HG03439 (cell line): ENCODE measurements at regions not wholly inside any gene's neighbourhood (a gene's known extent, or its start where the extent isn't known, plus 50 kb on each side); places are given as distances from the start of the nearest gene placed in this dataset.
"Not testable (repeated sequence)": the region's sequence is repeated elsewhere in the genome, so short reads cannot be mapped to it uniquely, and the experiment has no call there.

Experiments used
- ATAC-seq: cut with Tn5 transposase; IDR thresholded peaks from one replicate; pipeline ENCODE4 v1.9.1; 2021; ENCODE audit warnings: mild to moderate bottlenecking, moderate library complexity; ENCODE audit not compliant: unreplicated experiment

- no peak for ATAC-seq
Observed at GRCh38 chr5:93235761-93236160, 345.3 kb downstream of the NR2F1-AS1 start.

GRCh38 chr5:93226202-93226735 lies 354.8 kb downstream of the NR2F1-AS1 start:
- ATAC-seq: no peak

- no peak for ATAC-seq
Observed at GRCh38 chr5:93225748-93226147, 355.3 kb downstream of the NR2F1-AS1 start.

- no peak for ATAC-seq
Observed at GRCh38 chr5:93224624-93225023, 356.4 kb downstream of the NR2F1-AS1 start.

GRCh38 chr5:93221773-93222172 lies 359.2 kb downstream of the NR2F1-AS1 start:
- ATAC-seq: no peak

- ATAC-seq: no peak
Observed at GRCh38 chr5:93220431-93220830, 360.6 kb downstream of the NR2F1-AS1 start.

GRCh38 chr5:93219641-93220145 lies 361.3 kb downstream of the NR2F1-AS1 start:
- no peak for ATAC-seq

GRCh38 chr5:93213111-93213794 lies 367.8 kb downstream of the NR2F1-AS1 start:
- not testable (repeated sequence) for ATAC-seq

GRCh38 chr5:93209476-93209875 lies 371.5 kb downstream of the NR2F1-AS1 start:
- no peak for ATAC-seq

GRCh38 chr5:93208141-93208751 lies 372.8 kb downstream of the NR2F1-AS1 start:
- ATAC-seq: no peak

- no peak for ATAC-seq
Observed at GRCh38 chr5:93206203-93206602, 374.8 kb downstream of the NR2F1-AS1 start.

GRCh38 chr5:93201061-93201460 lies 380.0 kb downstream of the NR2F1-AS1 start:
- no peak for ATAC-seq

- ATAC-seq: no peak
Observed at GRCh38 chr5:93196986-93197385, 384.0 kb downstream of the NR2F1-AS1 start.

GRCh38 chr5:93193431-93194347 lies 387.3 kb downstream of the NR2F1-AS1 start:
- no peak for ATAC-seq

- no peak for ATAC-seq
Observed at GRCh38 chr5:93192683-93193082, 388.3 kb downstream of the NR2F1-AS1 start.

GRCh38 chr5:93192087-93192486 lies 388.9 kb downstream of the NR2F1-AS1 start:
- ATAC-seq: no peak

- no peak for ATAC-seq
Observed at GRCh38 chr5:93191035-93191817, 389.8 kb downstream of the NR2F1-AS1 start.

GRCh38 chr5:93189707-93190120 lies 391.3 kb downstream of the NR2F1-AS1 start:
- ATAC-seq: no peak

GRCh38 chr5:93188876-93189485 lies 392.0 kb downstream of the NR2F1-AS1 start:
- no peak for ATAC-seq
